Neuron (in vitro differentiated cells): ENCODE measurements at regions not wholly inside any gene's neighbourhood (a gene's known extent, or its start where the extent isn't known, plus 50 kb on each side); places are given as distances from the start of the nearest gene placed in this dataset.

Experiments used
- H2AFZ ChIP-seq: one replicate; pipeline ENCODE4 v1.6.1; 2013; ENCODE audit warnings: low read depth, mild to moderate bottlenecking, inconsistent platforms, low read length, moderate library complexity
- H3K27me3 ChIP-seq: one replicate; pipeline ENCODE4 v1.6.1; 2013; ENCODE audit warnings: low read length; ENCODE audit not compliant: insufficient read depth
- H3K36me3 ChIP-seq: one replicate; pipeline ENCODE4 v1.6.1; 2013; ENCODE audit warnings: low read length; ENCODE audit not compliant: insufficient read depth
- H3K4me1 ChIP-seq: one replicate; pipeline ENCODE4 v1.6.1; 2013; ENCODE audit warnings: low read length; ENCODE audit not compliant: insufficient read depth
- H3K4me3 ChIP-seq: 2 replicates; pipeline ENCODE4 v1.5.1; 2013; ENCODE audit warnings: mild to moderate bottlenecking, low read length, moderate library complexity
- H3K9me3 ChIP-seq: one replicate; pipeline ENCODE4 v1.6.1; 2013; ENCODE audit warnings: low read length

- Histone ChIP-seq H3K4me3 (no peak overlapping the region), H3K27me3 (no peaks in the 10 kb centered on the region), H3K36me3 (no peaks in the 10 kb centered on the region), H3K4me1 (no peaks in the 10 kb centered on the region), H2AFZ (no peak overlapping the region), H3K9me3 (no peaks in the 10 kb centered on the region)
Measured at GRCh38 chr4:103915224-103915869, 195.6 kb upstream of the TACR3 start.

DNA sequence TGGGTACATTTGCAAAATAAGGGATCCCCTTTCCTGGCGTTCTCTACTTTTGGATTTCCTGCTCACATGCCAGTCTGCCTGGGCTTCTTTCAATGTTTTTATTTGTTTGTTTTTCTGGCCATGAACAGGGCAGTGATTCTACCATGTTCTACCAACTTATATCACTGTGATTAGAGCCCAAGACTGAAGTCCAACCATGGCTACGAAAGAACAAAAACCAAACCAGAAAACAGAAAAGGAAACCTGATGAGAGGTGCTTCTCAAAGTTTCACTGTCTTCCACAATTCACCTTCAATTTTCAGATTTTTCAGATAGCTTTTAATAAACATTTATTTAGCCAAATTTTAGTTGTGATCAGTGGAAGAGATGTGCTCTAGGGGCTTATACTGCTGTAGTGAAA, 187.6 kb upstream of the TACR3 start:
- no peaks in the 10 kb centered on the region for H3K4me1 ChIP-seq
- H2AFZ ChIP-seq: no peak overlapping the region
- no peak overlapping the region for H3K4me3 ChIP-seq
- H3K9me3 ChIP-seq: no peaks in the 10 kb centered on the region
- no peaks in the 10 kb centered on the region for H3K27me3 ChIP-seq
- H3K36me3 ChIP-seq: no peaks in the 10 kb centered on the region

- Histone ChIP-seq H3K27me3 (no peaks in the 10 kb centered on the region), H3K4me1 (no peaks in the 10 kb centered on the region), H3K36me3 (no peaks in the 10 kb centered on the region), H3K9me3 (no peaks in the 10 kb centered on the region), H2AFZ (no peak overlapping the region), H3K4me3 (no peak overlapping the region)
Measured at GRCh38 chr4:103904123-103904522, 184.3 kb upstream of the TACR3 start.

- no peaks in the 10 kb centered on the region for H3K36me3 ChIP-seq
- H3K4me3 ChIP-seq: no peak overlapping the region
- H2AFZ ChIP-seq: no peak overlapping the region
- no peaks in the 10 kb centered on the region for H3K27me3 ChIP-seq
- H3K9me3 ChIP-seq: no peaks in the 10 kb centered on the region
- no peaks in the 10 kb centered on the region for H3K4me1 ChIP-seq
Measured at GRCh38 chr4:103902730-103903129, 182.9 kb upstream of the TACR3 start.

DNA sequence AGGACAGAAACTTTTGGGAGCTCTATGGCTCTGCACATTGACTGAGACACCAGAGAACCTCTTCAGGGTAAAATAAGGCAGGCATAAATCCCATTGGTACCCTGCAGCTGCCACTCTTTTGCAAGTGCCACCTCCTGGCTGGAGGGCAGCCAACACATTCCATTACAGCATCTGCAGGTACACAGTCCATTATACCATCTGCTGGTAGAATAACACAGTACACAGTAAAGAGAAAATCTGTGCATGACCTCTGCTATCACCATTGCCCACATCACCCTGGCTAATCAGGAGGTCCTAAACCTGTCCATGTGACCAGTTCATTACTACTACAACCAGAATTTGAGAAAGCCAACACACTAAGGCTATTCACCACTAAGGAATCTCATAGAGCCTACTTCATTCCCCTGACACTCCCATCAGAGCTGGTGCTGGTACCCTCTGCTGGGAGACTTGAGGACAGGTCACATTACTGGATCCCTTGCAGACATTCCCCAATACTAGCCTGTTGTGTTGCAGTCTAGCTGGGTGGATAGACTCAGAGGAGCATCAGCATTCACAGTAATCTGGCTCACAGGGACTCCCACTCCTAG, 176.2 kb upstream of the TACR3 start:
- Histone ChIP-seq H3K9me3 (no peaks in the 10 kb centered on the region), H3K4me3 (no peak overlapping the region), H3K27me3 (no peaks in the 10 kb centered on the region), H3K36me3 (no peaks in the 10 kb centered on the region), H3K4me1 (no peaks in the 10 kb centered on the region), H2AFZ (no peak overlapping the region)

DNA sequence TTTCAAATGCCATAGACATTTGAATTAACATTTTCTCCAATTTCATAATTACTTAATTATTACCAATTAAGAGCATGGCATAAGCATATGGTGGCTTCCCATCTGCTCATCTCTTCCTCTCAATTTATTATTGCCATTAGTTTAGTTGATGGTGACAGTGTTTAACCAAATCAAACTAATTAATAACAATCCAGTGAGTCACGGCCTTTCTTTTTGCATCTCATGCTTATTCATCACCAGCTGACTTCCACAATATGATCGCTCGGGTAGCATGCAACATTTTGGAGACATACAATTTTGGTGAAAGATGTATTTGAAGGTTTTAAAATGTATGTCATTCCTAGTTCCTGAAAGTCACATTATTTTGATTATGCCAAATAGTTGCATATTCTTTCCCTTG, 172.8 kb upstream of the TACR3 start:
- Histone ChIP-seq H3K4me3 (no peak overlapping the region), H3K4me1 (no peaks in the 10 kb centered on the region), H2AFZ (no peak overlapping the region), H3K9me3 (no peaks in the 10 kb centered on the region), H3K27me3 (no peaks in the 10 kb centered on the region), H3K36me3 (no peaks in the 10 kb centered on the region)

- Histone ChIP-seq H3K9me3 (no peaks in the 10 kb centered on the region), H2AFZ (no peak overlapping the region), H3K36me3 (no peaks in the 10 kb centered on the region), H3K4me1 (no peaks in the 10 kb centered on the region), H3K27me3 (no peaks in the 10 kb centered on the region), H3K4me3 (no peak overlapping the region)
Measured at GRCh38 chr4:103887191-103887590, 167.4 kb upstream of the TACR3 start.

DNA sequence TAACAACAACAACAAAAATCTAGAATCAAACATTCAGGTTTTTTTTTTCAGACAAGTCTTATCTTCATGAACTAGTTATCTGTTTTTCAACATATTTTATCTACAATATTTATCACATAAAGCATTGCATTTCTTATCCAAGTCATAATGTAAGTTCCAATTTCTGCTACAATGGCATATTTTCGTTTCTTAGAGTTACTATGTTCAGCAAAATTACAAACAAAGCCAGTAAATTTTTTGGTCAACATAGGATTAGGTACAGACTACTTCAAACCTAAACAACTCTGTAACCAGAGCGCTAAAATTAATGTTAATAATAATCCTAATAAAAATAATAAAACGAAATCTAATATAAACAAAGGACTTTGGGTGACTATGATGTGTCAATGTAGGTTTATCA, 165.4 kb upstream of the TACR3 start:
- H3K27me3 ChIP-seq: no peaks in the 10 kb centered on the region
- H3K4me3 ChIP-seq: no peak overlapping the region
- H3K4me1 ChIP-seq: no peaks in the 10 kb centered on the region
- no peaks in the 10 kb centered on the region for H3K36me3 ChIP-seq
- H3K9me3 ChIP-seq: no peaks in the 10 kb centered on the region
- H2AFZ ChIP-seq: no peak overlapping the region

DNA sequence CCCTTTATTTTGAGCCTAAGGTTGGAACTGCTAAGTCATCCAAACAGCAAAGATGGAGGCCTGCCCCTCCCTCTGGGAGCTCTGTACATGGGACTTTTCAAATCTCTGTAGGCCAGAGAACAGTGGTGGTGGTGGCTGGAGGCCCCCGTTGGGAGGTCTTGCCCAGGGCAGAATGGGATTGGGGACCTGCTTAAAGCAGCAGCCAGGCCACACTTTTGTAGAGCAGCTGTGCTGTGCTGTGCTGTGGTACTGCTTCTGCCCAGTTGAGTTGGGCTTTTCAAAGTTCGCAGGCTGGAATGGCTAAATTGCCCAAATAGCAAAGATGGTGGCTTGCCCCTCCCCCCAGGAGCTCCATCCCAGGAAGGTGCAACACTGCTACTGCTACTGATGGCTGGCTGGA, 147.5 kb upstream of the TACR3 start:
- no peaks in the 10 kb centered on the region for H3K36me3 ChIP-seq
- no peaks in the 10 kb centered on the region for H3K27me3 ChIP-seq
- H3K4me3 ChIP-seq: no peak overlapping the region
- H3K4me1 ChIP-seq: no peaks in the 10 kb centered on the region
- no peak overlapping the region for H2AFZ ChIP-seq
- H3K9me3 ChIP-seq: no peaks in the 10 kb centered on the region

DNA sequence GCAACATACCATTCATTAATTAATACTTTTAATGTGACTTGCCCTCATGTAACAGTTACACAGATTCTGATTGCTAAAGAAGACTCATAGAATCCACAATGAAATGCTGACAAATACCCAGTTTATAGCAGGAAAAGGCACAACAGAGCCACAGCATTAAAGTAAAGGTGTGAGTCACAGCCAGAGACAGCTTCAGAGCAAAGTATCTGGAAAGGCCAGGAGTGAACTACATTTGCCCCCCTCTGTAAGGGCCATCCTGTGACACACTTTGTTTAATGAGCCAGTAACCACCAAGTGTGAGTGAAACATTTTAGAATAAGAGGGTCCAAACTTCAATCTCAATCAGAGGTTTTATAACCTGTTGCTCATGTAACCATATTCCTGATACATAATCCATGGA, 133.8 kb upstream of the TACR3 start:
- Histone ChIP-seq H2AFZ (no peak overlapping the region), H3K27me3 (no peaks in the 10 kb centered on the region), H3K4me3 (no peak overlapping the region), H3K9me3 (no peaks in the 10 kb centered on the region), H3K4me1 (no peaks in the 10 kb centered on the region), H3K36me3 (no peaks in the 10 kb centered on the region)

DNA sequence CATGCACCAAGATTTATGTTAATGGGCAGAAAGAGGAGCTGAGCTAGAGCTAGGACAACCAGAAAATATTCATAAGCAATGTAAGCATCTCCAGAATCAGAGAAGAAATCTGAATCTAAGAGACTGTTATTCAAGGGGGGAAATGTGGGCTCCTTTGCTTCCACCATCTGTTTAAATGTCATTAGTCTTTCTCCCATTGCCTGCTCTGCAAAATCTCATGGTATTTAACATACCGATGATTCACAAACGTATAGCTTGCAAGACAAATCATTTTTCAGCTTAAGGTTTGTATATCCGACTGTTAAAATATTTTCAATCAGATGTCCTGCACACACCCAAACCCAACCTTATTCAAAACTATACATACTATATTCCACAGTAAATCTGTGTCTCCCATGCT, 133.4 kb upstream of the TACR3 start:
- Histone ChIP-seq H2AFZ (no peak overlapping the region), H3K27me3 (no peaks in the 10 kb centered on the region), H3K4me3 (no peak overlapping the region), H3K4me1 (no peaks in the 10 kb centered on the region), H3K9me3 (no peaks in the 10 kb centered on the region), H3K36me3 (no peaks in the 10 kb centered on the region)

DNA sequence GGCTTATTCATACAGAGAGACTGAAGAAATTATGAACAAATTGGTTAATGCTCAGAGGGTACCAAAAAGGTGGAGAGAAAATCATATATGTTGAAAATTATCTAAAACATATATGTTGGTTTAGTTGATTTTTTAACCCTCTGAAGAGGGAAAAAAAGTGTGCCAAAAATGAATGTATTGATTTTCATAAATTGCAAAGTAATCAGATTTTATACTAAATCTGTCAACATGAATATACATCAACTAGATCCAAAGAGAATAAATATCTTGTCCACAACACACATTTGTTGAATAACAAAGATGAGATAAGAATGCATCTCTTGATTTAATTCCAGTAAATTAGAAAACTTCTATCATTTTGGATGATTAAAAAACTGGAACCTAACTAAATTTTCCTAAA, 125.3 kb upstream of the TACR3 start:
- H3K36me3 ChIP-seq: no peaks in the 10 kb centered on the region
- H3K4me3 ChIP-seq: no peak overlapping the region
- no peaks in the 10 kb centered on the region for H3K9me3 ChIP-seq
- H3K27me3 ChIP-seq: no peaks in the 10 kb centered on the region
- no peaks in the 10 kb centered on the region for H3K4me1 ChIP-seq
- no peak overlapping the region for H2AFZ ChIP-seq

- Histone ChIP-seq H3K36me3 (no peaks in the 10 kb centered on the region), H3K4me1 (no peaks in the 10 kb centered on the region), H3K27me3 (no peaks in the 10 kb centered on the region), H3K9me3 (no peaks in the 10 kb centered on the region), H3K4me3 (no peak overlapping the region), H2AFZ (no peak overlapping the region)
Measured at GRCh38 chr4:103842637-103843239, 123.0 kb upstream of the TACR3 start.

DNA sequence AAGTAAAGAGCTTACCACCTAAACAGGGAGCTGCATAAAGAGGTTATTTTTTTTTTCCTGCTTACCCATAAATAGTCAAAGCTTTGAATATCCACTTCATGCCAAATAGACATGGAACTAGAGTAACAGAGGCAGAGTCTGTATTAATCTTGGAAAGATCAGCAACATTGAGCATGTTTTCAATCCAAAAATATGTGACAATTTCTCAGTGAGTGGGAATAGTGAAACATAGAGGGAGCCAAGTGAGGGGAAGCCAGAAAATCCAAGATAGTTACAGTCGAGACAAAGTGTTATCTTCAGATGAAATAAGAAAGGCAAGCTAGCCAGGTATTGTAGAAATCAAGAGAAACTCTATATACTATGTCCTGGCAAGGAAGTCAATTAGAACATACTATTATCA, 122.3 kb upstream of the TACR3 start:
- H3K27me3 ChIP-seq: no peaks in the 10 kb centered on the region
- no peaks in the 10 kb centered on the region for H3K4me1 ChIP-seq
- H3K4me3 ChIP-seq: no peak overlapping the region
- no peaks in the 10 kb centered on the region for H3K9me3 ChIP-seq
- no peaks in the 10 kb centered on the region for H3K36me3 ChIP-seq
- no peak overlapping the region for H2AFZ ChIP-seq
